HCT116 (cell line): ENCODE measurements at regions not wholly inside any gene's neighbourhood (a gene's known extent, or its start where the extent isn't known, plus 50 kb on each side); places are given as distances from the start of the nearest gene placed in this dataset.

ENCODE experiments used
- ATAC-seq: fragments of 200-7000 bp; cut with Tn5 transposase; 2 replicates; pipeline ENCODE4 v1.9.1; 2020; ENCODE audit warnings: mild to moderate bottlenecking, moderate library complexity
- BruUV-seq: library from RNA; stranded (reverse); fragments of 400-500 nt; replicated peaks from 2 replicates; lab custom pipeline; 2021; lab: Mats Ljungman, UMichigan
- CTCF ChIA-PET: fragments of 300-600 bp; sonication (Branson Sonifier 250); formaldehyde crosslinking; loops from one replicate; lab custom pipeline; 2021; ENCODE audit warnings: antibody characterized with exemption; lab: Charles Lee
- POLR2A ChIA-PET: fragments of 300-600, 350-600 bp; sonication (Branson Sonifier 250); formaldehyde crosslinking; loops from one replicate; lab custom pipeline; 2021; ENCODE audit warnings: antibody characterized with exemption; lab: Charles Lee
- RAD21 ChIA-PET, 2 experiments: fragments of 300-600 bp; sonication (Branson Sonifier 250); formaldehyde crosslinking; loops; one replicate each; lab custom pipeline; 2023; ENCODE audit warnings: low total read pairs in 2 of 2; ENCODE audit not compliant: uncharacterized antibody in 2 of 2, unreplicated experiment in 2 of 2, low non-redundant PET in 1 of 2; lab: Charles Lee
- DNase-seq: peaks from one replicate; pipeline ENCODE4 v3.0.0-alpha.2; 2010; ENCODE audit warnings: low read depth, low spot score
- H2AFZ ChIP-seq: fragments of 200-600 bp; shearing (Covaris generic), sonication (generic); 2 replicates; pipeline ENCODE4 v1.6.1; 2017; ENCODE audit warnings: low read depth, mixed run types, mixed read lengths, antibody characterized with exemption, low read length; ENCODE audit not compliant: poor library complexity, severe bottlenecking
- H3K27ac ChIP-seq: 2 replicates; pipeline ENCODE4 v1.5.1; 2012; ENCODE audit warnings: low read depth, low read length
- H3K27me3 ChIP-seq: fragments of 200-600 bp; sonication (generic); 2 replicates; pipeline ENCODE4 v1.6.1; 2016; ENCODE audit warnings: mixed run types, low read length, mixed read lengths; ENCODE audit not compliant: insufficient read depth
- H3K36me3 ChIP-seq, 2 experiments: fragments of 200-500 bp in 1 of 2; fragments of 200-600 bp in 1 of 2; sonication (Bioruptor generic) in 1 of 2; sonication (generic) in 1 of 2; 2 replicates each; pipeline versions ENCODE4 v1.5.1 to v1.6.1; 2014 to 2016; ENCODE audit warnings: low read length in 2 of 2, inconsistent platforms in 1 of 2, mixed read lengths in 1 of 2, mixed run types in 1 of 2; ENCODE audit not compliant: insufficient read depth in 2 of 2, control insufficient read depth in 1 of 2
- H3K4me1 ChIP-seq, 2 experiments: fragments of 200-600 bp in 1 of 2; sonication (generic) in 1 of 2; 2 replicates each; pipeline versions ENCODE4 v1.5.1 to v1.6.1; 2012 to 2017; ENCODE audit warnings: low read length in 2 of 2, inconsistent platforms in 1 of 2, mild to moderate bottlenecking in 1 of 2, mixed read lengths in 1 of 2, mixed run types in 1 of 2, moderate library complexity in 1 of 2; ENCODE audit not compliant: insufficient read depth in 2 of 2, control insufficient read depth in 1 of 2
- H3K4me2 ChIP-seq: fragments of 200-600 bp; sonication (generic); 2 replicates; pipeline ENCODE4 v1.6.1; 2017; ENCODE audit warnings: mixed run types, low read length, mixed read lengths
- H3K4me3 ChIP-seq, 2 experiments: fragments of 200-600 bp in 1 of 2; sonication (generic) in 1 of 2; replicated peaks in 1 of 2; 2 replicates each; pipeline ENCODE4 v1.5.1; 2011 to 2016; ENCODE audit warnings: low read length in 2 of 2, control low read depth in 1 of 2, low read depth in 1 of 2, mild to moderate bottlenecking in 1 of 2, mixed read lengths in 1 of 2, mixed run types in 1 of 2
- H3K79me2 ChIP-seq: fragments of 200-600 bp; sonication (generic); 2 replicates; pipeline ENCODE4 v1.6.1; 2017; ENCODE audit warnings: mild to moderate bottlenecking, mixed run types, low read length, moderate library complexity, mixed read lengths; ENCODE audit not compliant: insufficient read depth
- H3K9ac ChIP-seq: fragments of 200-600 bp; sonication (generic); 2 replicates; pipeline ENCODE4 v1.6.1; 2016; ENCODE audit warnings: low read length, mixed read lengths
- H3K9me2 ChIP-seq: fragments of 200-600 bp; sonication (generic), shearing (Covaris generic); 2 replicates; pipeline ENCODE4 v1.6.1; 2017; ENCODE audit warnings: mixed run types, mild to moderate bottlenecking, moderate library complexity; ENCODE audit not compliant: insufficient read depth
- H3K9me3 ChIP-seq, 2 experiments: fragments of 200-500 bp in 1 of 2; fragments of 200-600 bp in 1 of 2; sonication (Bioruptor generic) in 1 of 2; sonication (generic) in 1 of 2; 2 replicates each; pipeline ENCODE4 v1.6.1; 2014 to 2017; ENCODE audit warnings: low read length in 2 of 2, mixed read lengths in 2 of 2, inconsistent platforms in 1 of 2, low read depth in 1 of 2, mild to moderate bottlenecking in 1 of 2, mixed run types in 1 of 2, moderate library complexity in 1 of 2; ENCODE audit not compliant: control insufficient read depth in 1 of 2, insufficient read depth in 1 of 2
- H4K20me1 ChIP-seq: fragments of 200-600 bp; sonication (generic), shearing (Covaris generic); 2 replicates; pipeline ENCODE4 v1.6.1; 2017; ENCODE audit warnings: mixed run types, mild to moderate bottlenecking, moderate library complexity; ENCODE audit not compliant: insufficient read depth
- POLR2AphosphoS5 ChIP-seq: IDR thresholded peaks from 2 replicates; pipeline ENCODE4 v1.6.1; 2011; ENCODE audit warnings: mild to moderate bottlenecking, low read depth, low read length, moderate library complexity
- SP1 ChIP-seq: IDR thresholded peaks from 2 replicates; pipeline ENCODE4 v1.6.1; 2012; ENCODE audit warnings: low read depth
- SRF ChIP-seq: IDR thresholded peaks from 2 replicates; pipeline ENCODE4 v1.6.1; 2012; ENCODE audit warnings: low read depth
- intact Hi-C: fragments of 100-400 bp; cut with micrococcal nuclease; formaldehyde crosslinking; loops from 2 replicates; pipeline ENCODE4 v1.10.0; 2022

DNA sequence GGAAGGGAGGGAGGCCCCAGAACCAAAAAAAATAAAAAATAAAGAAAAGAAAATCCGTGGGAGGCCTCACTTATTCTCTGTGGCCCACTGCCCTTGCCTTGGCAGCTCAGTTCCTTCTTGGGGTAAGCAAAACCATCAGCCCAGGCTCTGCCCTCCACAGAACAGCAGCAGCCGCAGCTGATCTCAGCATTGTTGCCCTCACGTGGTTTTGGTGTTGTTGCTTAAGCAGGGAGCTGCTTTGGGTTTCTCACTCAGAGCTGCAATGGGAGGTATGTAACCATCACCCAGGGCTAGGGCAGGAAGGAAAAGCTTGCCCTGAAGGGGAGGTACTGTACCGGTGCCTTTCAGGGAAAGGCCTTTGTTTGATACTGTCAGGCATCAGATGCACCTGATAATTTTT is 374.7 kb upstream of the WWC1 start:
- Histone ChIP-seq H3K79me2 (no peaks in the 10 kb centered on the region), H3K27me3 (peaks cover 33% of the 10 kb centered on the region)
- CTCF ChIA-PET, result no interaction called here

GRCh38 chr5:167918184-167918812 is 373.1 kb upstream of the WWC1 start:
- H3K4me3 ChIP-seq, result no peak overlapping the region
- POLR2A ChIA-PET, result no interaction called here
- no peaks in the 10 kb centered on the region for H3K36me3 ChIP-seq
- no peaks in the 10 kb centered on the region for H3K4me1 ChIP-seq
- no peak overlapping the region for H3K4me2 ChIP-seq
- H3K9me3 ChIP-seq, result no peaks in the 10 kb centered on the region
- DNase-seq, result no peak
- no peak for TF ChIP-seq SRF
- H3K9me2 ChIP-seq, result no peaks in the 10 kb centered on the region
- H3K9ac ChIP-seq, result no peak overlapping the region
- CTCF ChIA-PET, result no interaction called here
- RAD21 ChIA-PET, result no interaction called here
- no peak overlapping the region for H2AFZ ChIP-seq
- H3K27ac ChIP-seq, result no peak overlapping the region
- H3K79me2 ChIP-seq, result no peaks in the 10 kb centered on the region
- intact Hi-C loops, result no loop called here
- peaks cover 40% of the 10 kb centered on the region for H3K27me3 ChIP-seq
- no peak for ATAC-seq
- no peaks in the 10 kb centered on the region for H4K20me1 ChIP-seq
- BruUV-seq, result no TSS peak

More for the DNA sequence above, 374.7 kb upstream of the WWC1 start:
- POLR2A ChIA-PET, result no interaction called here
- H3K9me2 ChIP-seq, result no peaks in the 10 kb centered on the region
- no peak overlapping the region for H3K27ac ChIP-seq
- H4K20me1 ChIP-seq, result no peaks in the 10 kb centered on the region
- no TSS peak for BruUV-seq
- no peaks in the 10 kb centered on the region for H3K9me3 ChIP-seq
- H3K9ac ChIP-seq, result no peak overlapping the region
- ATAC-seq, result peak; percentile 25; the same call in 1 of the 2 replicates
- no peaks in the 10 kb centered on the region for H3K36me3 ChIP-seq
- no peak overlapping the region for H3K4me3 ChIP-seq
- no peak overlapping the region for H2AFZ ChIP-seq
- RAD21 ChIA-PET, result no interaction called here
- no peaks in the 10 kb centered on the region for H3K4me1 ChIP-seq
- TF ChIP-seq SP1, result no peak
- TF ChIP-seq POLR2AphosphoS5, result no peak
- TF ChIP-seq, all 23 proteins: peak for 0
- intact Hi-C loops, result no loop called here
- no peak overlapping the region for H3K4me2 ChIP-seq
- no peak for DNase-seq
